H54 (cell line): ENCODE measurements at regions not wholly inside any gene's neighbourhood (a gene's known extent, or its start where the extent isn't known, plus 50 kb on each side); places are given as distances from the start of the nearest gene placed in this dataset.
A peak's percentile ranks its signal among the peaks of the same experiment; 100 is the strongest.

ENCODE experiments used
- DNase-seq: peaks from one replicate; pipeline ENCODE4 v3.0.0; 2011; ENCODE audit warnings: low spot score, mixed read lengths; ENCODE audit not compliant: insufficient read length
- FAIRE-seq: peaks from 3 replicates; lab custom pipeline; 2011; peaks lifted over from hg19 to GRCh38; lab: Jason Lieb, UNC
- POLR2A ChIP-seq: IDR thresholded peaks from 2 replicates; pipeline ENCODE4 v1.6.1; 2011; ENCODE audit warnings: low read depth, mild to moderate bottlenecking, low read length

GRCh38 chr11:104394508-104394907 is 230.6 kb upstream of the PDGFD start:
- DNase-seq (no peak), FAIRE-seq (no peak)
- TF ChIP-seq POLR2A = no peak

DNA sequence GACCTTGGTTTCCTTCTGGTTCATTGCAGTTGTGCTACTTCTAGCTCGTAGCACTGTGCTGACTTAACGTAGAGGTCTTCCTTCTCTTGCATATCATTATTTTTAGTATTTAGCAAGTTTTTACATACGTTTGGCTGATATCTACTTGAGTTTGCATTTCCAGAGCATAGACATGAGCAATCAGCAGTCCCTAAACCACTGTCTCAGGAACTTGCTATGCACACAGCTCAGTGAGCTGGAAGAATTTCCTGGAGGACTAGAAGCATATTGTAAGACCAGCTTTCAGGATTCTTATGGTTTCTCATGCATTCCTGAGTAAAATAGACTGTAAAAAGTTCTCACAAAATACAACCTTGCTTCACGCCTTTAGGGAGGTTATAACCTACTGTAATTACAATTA is 226.7 kb upstream of the PDGFD start:
- FAIRE-seq (peak; percentile 60), DNase-seq (no peak)
- TF ChIP-seq POLR2A = no peak

GRCh38 chr11:104385884-104386283 is 221.9 kb upstream of the PDGFD start:
- DNase-seq = no peak
- FAIRE-seq = no peak
- TF ChIP-seq POLR2A = no peak

DNA sequence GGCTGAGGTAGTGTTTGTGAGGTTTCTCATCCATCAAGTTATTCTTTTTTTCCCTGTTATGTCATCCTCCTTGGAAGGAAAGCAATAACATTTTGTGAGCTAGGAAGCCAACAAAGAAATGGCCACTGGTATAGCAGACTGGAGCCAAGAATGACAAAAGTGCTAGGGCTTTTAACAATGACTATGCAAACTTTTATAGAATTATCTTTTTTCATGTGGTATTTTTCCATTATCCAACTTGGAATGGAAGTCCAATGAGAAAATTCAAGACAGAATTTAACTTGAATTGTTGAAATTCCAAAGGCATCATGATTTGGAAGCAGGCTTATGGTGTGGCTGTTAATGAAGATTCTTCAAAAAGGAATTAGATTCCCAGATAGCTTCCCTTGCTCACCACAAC is 216.4 kb upstream of the PDGFD start:
- no peak for FAIRE-seq

DNA sequence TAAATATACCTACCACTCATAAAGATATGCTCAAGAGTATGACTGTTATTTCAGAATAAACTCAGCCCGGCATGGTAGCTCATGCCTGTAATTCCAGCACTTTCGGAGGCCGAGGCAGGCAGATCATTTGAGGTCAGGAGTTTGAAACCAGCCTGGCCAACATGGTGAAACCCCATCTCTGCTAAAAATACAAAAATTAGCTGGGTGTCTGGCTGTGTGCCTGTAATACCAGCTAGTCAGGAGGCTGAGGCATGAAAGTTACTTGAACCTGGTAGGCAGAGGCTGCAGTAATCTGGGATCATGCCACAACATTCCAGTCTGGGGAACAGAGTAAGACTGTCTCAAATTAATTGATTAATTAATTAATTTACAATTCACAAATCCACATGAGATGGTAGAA is 208.2 kb upstream of the PDGFD start:
- FAIRE-seq (no peak), DNase-seq (no peak)
- TF ChIP-seq POLR2A = no peak

More for the DNA sequence above, 216.4 kb upstream of the PDGFD start:
- no peak for DNase-seq
- TF ChIP-seq POLR2A = no peak

DNA sequence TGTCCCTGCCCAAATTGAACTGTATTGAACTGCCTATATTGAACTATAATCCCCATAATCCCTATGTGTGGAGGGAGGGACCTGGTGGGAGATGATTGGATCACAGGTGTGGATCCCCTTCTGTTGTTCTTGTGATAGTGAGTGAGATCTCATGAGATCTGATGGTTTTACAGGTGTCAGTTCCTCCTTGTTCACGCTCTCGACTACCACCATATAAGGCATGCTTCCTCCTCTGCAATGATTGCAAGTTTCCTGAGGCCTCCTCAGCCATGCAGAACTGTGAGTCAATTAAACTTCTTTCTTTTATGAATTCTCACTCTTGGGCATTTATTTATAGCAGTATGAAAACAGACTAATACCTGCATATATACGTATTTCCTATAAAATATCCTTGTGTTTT is 206.5 kb upstream of the PDGFD start:
- TF ChIP-seq POLR2A = no peak
- no peak for FAIRE-seq
- DNase-seq = no peak

DNA sequence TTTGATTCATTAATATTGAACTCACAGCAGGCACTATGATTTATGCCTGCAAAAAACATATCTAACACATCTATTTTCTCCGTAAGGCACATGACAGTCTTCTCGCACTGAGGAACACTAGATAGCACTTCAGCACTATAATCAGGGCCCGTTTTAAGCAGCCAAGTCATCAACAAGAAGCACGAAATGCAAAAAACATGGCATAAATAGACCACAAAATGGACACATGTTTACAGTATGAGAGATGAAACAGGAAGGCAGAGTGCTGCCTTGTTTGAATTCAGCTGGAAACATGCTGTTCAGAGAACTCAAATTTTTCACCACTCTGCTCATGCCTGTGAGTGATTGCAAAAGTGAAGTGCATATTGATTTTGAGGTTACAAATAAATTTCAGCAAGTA is 205.8 kb upstream of the PDGFD start:
- FAIRE-seq = no peak
- no peak for TF ChIP-seq POLR2A

DNA sequence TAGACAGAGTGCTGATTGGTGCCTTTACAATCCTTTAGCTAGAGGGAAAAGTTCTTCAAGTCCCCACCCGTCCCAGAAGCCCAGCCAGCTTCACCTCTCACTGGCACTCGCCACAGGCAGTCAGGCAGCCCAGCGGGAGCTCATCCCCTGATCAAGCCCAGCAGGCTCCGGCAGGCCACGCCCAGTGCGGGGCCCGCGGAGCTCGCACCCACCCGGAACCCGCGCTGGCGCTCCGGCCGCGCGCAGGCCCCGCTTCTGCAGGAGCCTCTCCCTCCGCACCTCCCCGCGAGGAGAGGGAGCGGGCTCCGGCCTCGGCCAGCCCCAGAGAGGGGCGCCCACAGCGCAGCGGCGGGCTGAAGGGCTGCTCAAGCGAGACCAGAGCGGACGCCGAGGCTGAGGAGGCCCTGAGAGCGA is 202.4 kb upstream of the PDGFD start:
- FAIRE-seq = no peak
- DNase-seq = no peak
- TF ChIP-seq POLR2A = no peak

More for the DNA sequence above, 205.8 kb upstream of the PDGFD start:
- DNase-seq = no peak

GRCh38 chr11:104365676-104366075 is 201.7 kb upstream of the PDGFD start:
- FAIRE-seq (no peak), DNase-seq (no peak)
- no peak for TF ChIP-seq POLR2A

DNA sequence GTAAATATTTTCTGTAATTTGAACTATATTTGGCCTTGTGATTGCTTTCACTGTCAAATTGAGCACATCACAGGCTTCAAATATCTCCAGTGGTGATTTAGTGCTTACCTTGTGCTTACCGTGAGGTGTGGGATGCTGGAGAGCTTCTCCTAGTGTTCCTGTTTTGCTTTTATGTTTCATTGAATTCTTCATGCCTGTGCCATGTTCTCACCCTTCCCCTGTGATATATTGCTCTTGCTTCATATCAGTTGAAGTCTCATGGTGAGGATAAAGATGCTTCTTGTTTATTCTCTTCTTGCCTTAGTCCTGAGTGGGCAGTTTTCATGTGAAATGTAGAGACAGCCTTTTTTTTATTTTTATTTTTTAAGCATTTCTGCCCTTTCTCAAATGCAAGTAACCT is 198.0 kb upstream of the PDGFD start:
- FAIRE-seq = no peak
- no peak for TF ChIP-seq POLR2A
- DNase-seq = no peak

- TF ChIP-seq POLR2A = no peak
- DNase-seq = no peak
- FAIRE-seq = no peak
These were observed 188.1 kb upstream of the PDGFD start for GRCh38 chr11:104352036-104352435.

- no peak for FAIRE-seq
- no peak for TF ChIP-seq POLR2A
- no peak for DNase-seq
These were observed 179.6 kb upstream of the PDGFD start for GRCh38 chr11:104343578-104343977.

GRCh38 chr11:104340590-104340989 is 176.6 kb upstream of the PDGFD start:
- DNase-seq = no peak
- no peak for TF ChIP-seq POLR2A
- FAIRE-seq = no peak

- FAIRE-seq (no peak), DNase-seq (no peak)
- TF ChIP-seq POLR2A = no peak
These were observed 175.5 kb upstream of the PDGFD start for GRCh38 chr11:104339380-104339831.

DNA sequence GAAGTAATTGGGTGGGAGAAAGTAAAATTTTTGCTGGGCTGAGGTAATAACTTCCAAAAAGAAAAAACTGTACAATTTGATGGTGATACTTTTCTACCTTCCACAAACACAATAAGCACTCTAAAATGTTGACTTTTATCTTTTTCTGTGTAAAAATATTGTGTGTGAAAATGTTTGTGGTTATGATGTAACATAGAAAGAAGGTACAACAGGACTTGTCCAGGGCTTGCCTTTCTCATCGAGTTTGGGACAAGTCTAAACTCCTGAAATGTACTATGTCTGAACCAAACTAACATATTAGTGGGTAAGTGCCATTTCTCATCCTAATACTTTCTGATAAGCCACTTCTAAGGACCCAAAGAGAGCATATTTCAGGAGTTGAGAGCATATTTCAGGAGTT is 174.2 kb upstream of the PDGFD start:
- FAIRE-seq = no peak
- DNase-seq = no peak
- no peak for TF ChIP-seq POLR2A

DNA sequence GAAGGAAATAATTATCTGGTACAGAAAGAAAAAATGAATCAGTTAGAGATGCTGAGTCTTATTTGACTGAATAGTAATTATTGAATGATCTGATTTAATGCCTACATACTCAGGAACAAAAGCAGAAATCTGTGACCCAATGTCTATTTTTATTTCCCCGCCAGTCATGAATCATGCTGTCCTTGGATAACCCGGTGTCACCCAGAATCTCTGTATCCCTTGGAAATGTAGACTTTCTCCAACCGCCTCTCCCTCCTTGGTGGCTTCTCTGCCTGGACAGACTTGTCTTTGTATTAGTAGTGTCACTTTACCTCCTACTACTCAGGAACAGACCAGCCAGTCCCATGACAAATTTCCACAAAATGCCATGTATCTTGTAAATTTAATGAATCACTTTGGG is 173.3 kb upstream of the PDGFD start:
- TF ChIP-seq POLR2A = no peak
- FAIRE-seq (no peak), DNase-seq (no peak)
